ENCODE measurements at regions not wholly inside any gene's neighbourhood (a gene's known extent, or its start where the extent isn't known, plus 50 kb on each side); places are given as distances from the start of the nearest gene placed in this dataset.

- H3K27me3 ChIP-seq = no peaks in the 10 kb centered on the region
- no peak for DNase-seq (ENCODE audit: low read depth in 1 of 2, low spot score in 1 of 2)
- no peaks in the 10 kb centered on the region for H3K9me3 ChIP-seq (ENCODE audit: low read depth)
- no peak overlapping the region for H3K4me3 ChIP-seq
- TF ChIP-seq, protein P1, sequence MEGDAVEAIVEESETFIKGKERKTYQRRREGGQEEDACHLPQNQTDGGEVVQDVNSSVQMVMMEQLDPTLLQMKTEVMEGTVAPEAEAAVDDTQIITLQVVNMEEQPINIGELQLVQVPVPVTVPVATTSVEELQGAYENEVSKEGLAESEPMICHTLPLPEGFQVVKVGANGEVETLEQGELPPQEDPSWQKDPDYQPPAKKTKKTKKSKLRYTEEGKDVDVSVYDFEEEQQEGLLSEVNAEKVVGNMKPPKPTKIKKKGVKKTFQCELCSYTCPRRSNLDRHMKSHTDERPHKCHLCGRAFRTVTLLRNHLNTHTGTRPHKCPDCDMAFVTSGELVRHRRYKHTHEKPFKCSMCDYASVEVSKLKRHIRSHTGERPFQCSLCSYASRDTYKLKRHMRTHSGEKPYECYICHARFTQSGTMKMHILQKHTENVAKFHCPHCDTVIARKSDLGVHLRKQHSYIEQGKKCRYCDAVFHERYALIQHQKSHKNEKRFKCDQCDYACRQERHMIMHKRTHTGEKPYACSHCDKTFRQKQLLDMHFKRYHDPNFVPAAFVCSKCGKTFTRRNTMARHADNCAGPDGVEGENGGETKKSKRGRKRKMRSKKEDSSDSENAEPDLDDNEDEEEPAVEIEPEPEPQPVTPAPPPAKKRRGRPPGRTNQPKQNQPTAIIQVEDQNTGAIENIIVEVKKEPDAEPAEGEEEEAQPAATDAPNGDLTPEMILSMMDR (IDR thresholded peaks at IDR 0.05; ENCODE audit: low read depth, low read length) = no peak
- H3K27ac ChIP-seq = no peak overlapping the region
- no peaks in the 10 kb centered on the region for H3K36me3 ChIP-seq
- H3K4me1 ChIP-seq (ENCODE audit: low read depth) = no peaks in the 10 kb centered on the region
Observed at GRCh38 chr15:96011136-96011535, 319.4 kb upstream of the NR2F2 start.

DNA sequence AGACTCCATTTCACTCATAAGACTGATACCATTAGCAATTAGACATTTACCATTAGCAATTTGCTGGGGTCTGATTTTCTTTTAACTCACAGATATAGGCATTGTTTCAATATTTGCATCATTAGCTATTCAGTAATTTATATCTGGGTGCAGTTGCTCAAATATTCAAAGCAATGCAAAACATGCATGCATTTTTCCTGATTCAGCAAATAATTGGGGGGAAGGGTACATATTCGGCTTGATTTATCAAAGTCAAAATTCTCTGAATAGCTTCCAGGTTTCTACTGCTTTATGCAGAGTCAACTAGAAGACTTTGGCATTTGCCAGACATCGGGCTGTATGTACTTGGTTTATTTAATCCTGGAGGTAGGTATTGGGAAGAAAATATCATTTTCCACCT lies 315.6 kb upstream of the NR2F2 start:
- Histone ChIP-seq H3K4me1 (ENCODE audit: low read depth) (no peaks in the 10 kb centered on the region), H3K27me3 (no peaks in the 10 kb centered on the region), H3K36me3 (no peaks in the 10 kb centered on the region), H3K4me3 (no peak overlapping the region), H3K9me3 (ENCODE audit: low read depth) (no peaks in the 10 kb centered on the region), H3K27ac (no peak overlapping the region)
- TF ChIP-seq, protein P1 (IDR thresholded peaks at IDR 0.05; ENCODE audit: low read depth, low read length) = no peak
- no peak for DNase-seq (ENCODE audit: low read depth in 1 of 2, low spot score in 1 of 2)

GRCh38 chr15:96019114-96019513 lies 311.4 kb upstream of the NR2F2 start:
- TF ChIP-seq, protein P1 (IDR thresholded peaks at IDR 0.05; ENCODE audit: low read depth, low read length) = no peak
- no peak overlapping the region for H3K27ac ChIP-seq
- H3K9me3 ChIP-seq (ENCODE audit: low read depth) = no peaks in the 10 kb centered on the region

GRCh38 chr15:96020133-96020532 lies 310.4 kb upstream of the NR2F2 start:
- Histone ChIP-seq H3K27me3 (no peaks in the 10 kb centered on the region), H3K36me3 (no peaks in the 10 kb centered on the region), H3K27ac (no peak overlapping the region), H3K9me3 (ENCODE audit: low read depth) (no peaks in the 10 kb centered on the region), H3K4me3 (no peak overlapping the region), H3K4me1 (ENCODE audit: low read depth) (no peaks in the 10 kb centered on the region)
- DNase-seq (ENCODE audit: low read depth in 1 of 2, low spot score in 1 of 2) = no peak
- TF ChIP-seq, protein P1 (IDR thresholded peaks at IDR 0.05; ENCODE audit: low read depth, low read length) = no peak

More at GRCh38 chr15:96019114-96019513, 311.4 kb upstream of the NR2F2 start:
- DNase-seq (ENCODE audit: low read depth in 1 of 2, low spot score in 1 of 2) = no peak
- Histone ChIP-seq H3K36me3 (no peaks in the 10 kb centered on the region), H3K4me3 (no peak overlapping the region), H3K27me3 (no peaks in the 10 kb centered on the region), H3K4me1 (ENCODE audit: low read depth) (no peaks in the 10 kb centered on the region)

DNA sequence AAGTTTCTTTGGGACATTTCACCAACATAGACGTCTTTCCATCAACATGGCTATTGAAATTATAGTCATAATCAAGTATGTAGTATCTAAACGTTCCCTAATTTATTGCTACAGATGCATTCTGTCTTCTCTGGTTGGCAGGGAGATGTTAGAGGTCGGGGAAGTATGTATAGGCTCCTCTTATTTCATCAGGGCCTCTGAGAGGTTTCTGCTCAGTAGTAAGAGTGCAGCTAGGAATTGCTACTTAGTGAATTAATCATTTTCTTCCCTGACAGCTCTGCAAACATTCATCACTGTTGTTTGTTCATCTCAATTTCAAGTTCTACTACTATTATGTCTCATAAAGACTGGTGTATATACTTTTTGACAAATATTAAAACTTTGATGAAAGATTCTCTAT lies 309.7 kb upstream of the NR2F2 start:
- no peak for DNase-seq (ENCODE audit: low read depth in 1 of 2, low spot score in 1 of 2)
- H3K4me1 ChIP-seq (ENCODE audit: low read depth) = no peaks in the 10 kb centered on the region
- H3K9me3 ChIP-seq (ENCODE audit: low read depth) = no peaks in the 10 kb centered on the region
- H3K27me3 ChIP-seq = no peaks in the 10 kb centered on the region
- H3K27ac ChIP-seq = no peak overlapping the region
- TF ChIP-seq, protein P1 (IDR thresholded peaks at IDR 0.05; ENCODE audit: low read depth, low read length) = no peak
- no peaks in the 10 kb centered on the region for H3K36me3 ChIP-seq
- no peak overlapping the region for H3K4me3 ChIP-seq

GRCh38 chr15:96023081-96023480 lies 307.4 kb upstream of the NR2F2 start:
- Histone ChIP-seq H3K4me3 (no peak overlapping the region), H3K9me3 (ENCODE audit: low read depth) (no peaks in the 10 kb centered on the region), H3K4me1 (ENCODE audit: low read depth) (no peaks in the 10 kb centered on the region), H3K36me3 (no peaks in the 10 kb centered on the region), H3K27ac (no peak overlapping the region), H3K27me3 (no peaks in the 10 kb centered on the region)
- TF ChIP-seq, protein P1 (IDR thresholded peaks at IDR 0.05; ENCODE audit: low read depth, low read length) = no peak
- DNase-seq (ENCODE audit: low read depth in 1 of 2, low spot score in 1 of 2) = no peak

All from cardiac muscle cell (in vitro differentiated cells and primary cell).